Hematopoietic multipotent progenitor cell treated with erythropoietin and hydrocortisone succinate and interleukin-3 and kit ligand, for 4 days (in vitro differentiated cells): ENCODE measurements at regions not wholly inside any gene's neighbourhood (a gene's known extent, or its start where the extent isn't known, plus 50 kb on each side); places are given as distances from the start of the nearest gene placed in this dataset.

Source experiments
- DNase-seq: peaks from one replicate; pipeline ENCODE4 v3.0.0-alpha.2; 2015

DNA sequence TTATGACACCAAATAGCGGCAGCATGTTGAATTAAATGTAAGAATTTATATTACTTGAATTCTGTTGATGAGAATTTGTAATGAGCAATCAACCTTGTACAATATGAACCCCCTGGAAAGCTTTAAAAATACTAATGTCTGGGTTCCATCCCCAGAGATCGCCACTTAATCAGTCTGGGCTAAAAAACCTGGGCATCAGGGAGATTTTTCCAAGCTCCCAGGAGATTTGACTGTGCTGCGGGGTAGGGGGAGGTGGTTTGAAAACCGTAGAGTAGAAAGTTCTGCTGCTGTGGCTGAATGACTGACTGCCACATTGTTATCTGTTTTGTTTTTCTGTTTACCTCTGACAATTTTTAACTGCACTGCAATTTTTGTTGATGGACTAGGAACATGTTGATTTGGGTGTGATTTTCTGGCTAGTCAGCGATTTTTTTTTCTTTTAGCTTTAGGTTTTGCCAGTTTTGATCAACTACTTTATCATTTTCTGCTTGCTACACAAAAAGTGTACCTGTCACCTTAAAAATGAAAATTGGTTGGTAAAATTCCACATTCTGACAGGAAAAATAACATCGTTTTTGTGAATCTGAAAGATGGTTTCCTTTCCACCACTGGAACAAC lies 79.3 kb downstream of the PCTP start:
- DNase-seq, result no peak

DNA sequence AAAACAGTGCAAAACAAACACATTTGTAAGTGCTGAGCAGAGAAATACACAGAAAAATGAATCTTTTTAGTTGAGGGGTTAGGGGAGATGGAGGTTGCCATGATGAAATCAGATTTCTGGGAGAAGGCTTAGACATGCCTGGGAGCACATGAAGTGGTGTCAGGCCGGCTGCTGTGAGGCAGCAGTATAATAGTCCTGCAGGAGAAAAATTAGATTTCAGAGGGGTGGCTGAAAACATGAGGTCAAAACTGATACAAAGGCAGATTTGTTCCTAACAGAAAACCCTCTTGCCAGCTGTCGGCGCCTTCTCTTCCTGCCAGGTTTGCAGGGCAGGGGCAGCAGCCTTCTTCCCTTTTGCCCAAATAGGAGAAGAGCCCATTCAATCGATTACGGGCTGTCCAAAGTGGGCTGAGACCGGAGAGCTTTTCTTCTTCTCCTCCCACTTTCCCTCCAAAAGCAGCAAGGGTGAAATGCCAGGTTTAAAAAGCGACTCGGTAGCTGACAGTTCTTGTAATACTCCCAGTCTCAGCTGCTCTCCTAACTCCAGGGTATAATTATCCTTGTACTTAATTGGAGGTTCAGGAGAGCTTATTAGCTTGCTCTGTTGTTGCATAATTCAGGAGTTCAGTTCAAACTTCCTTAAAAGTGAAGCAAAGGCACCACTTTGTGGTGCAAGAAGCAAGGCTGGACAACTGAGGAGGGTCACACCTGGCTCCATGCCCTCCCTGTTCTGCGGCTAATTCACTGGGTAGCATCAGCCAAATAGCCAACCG lies 80.0 kb downstream of the PCTP start:
- no peak for DNase-seq

DNA sequence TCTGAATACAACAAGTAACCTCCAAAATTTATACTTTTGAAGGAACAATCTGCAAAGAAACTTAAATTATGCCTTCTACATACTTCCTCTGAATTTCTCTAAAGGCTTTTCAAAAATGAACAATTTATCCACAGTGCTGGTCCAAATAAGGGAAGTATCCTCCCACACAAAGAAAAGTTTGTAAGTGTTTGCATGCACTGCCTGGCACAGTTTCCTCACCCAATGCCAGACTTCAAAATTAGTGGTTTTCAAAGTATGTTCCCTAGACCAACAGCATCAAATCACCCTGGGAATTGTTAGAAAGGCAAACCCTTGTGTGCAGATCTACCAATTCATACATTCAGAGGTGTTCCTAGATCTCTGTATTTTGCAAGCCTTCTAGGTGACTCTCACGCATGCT lies 82.5 kb downstream of the PCTP start:
- DNase-seq, result peak; percentile 23

DNA sequence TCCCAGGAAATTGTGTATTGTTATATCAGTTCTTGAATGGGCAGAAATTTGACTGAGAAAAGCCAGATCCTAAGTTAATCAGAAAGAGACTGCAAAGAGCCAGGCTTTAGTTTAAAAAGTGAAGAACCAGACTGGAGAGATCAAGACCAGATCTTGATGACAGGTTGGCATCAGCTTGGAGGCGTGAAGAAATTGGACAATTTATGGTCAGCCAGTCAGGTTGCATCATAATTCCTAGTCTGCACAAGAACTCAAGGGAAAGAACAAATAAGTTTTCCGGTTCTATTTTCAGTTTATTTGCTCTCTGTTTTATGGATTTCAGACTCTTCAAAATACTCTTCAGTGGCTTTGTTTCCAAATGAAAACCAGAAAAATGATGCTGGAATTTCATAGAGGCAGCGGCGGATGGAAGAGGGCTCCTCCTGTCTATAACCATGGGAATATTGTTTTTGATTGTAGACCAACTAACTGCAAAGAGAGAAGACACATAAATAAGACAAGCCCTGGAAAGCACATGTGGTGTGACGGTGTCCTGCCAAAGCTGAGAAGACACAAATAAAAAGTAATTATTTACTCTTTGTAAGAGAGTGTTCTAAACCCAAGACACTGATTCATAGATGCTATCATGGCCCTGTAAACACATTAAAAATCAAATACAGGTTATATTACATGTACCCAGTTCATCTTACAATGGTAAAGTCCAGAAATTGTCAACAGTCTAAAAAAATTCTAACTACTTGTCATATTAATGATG lies 91.7 kb downstream of the PCTP start:
- DNase-seq, result no peak

DNA sequence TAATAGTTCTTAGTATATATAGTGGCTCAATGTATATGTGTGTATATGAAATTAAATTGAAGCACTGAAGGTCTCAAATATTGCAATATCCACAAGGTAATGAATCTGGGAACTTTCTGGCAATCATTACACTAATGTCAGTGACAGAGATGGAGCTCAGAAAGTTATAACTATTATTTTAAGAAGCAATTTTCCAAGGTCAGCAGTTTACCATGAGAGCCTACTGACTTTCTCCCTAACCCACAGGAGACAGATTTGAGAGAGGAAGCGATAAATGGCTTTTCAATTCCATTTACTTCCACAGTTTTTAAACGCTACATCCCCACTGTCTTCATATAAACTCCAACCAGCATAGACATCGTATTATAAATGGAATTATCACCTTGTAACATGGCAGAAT lies 92.9 kb downstream of the PCTP start:
- no peak for DNase-seq

DNA sequence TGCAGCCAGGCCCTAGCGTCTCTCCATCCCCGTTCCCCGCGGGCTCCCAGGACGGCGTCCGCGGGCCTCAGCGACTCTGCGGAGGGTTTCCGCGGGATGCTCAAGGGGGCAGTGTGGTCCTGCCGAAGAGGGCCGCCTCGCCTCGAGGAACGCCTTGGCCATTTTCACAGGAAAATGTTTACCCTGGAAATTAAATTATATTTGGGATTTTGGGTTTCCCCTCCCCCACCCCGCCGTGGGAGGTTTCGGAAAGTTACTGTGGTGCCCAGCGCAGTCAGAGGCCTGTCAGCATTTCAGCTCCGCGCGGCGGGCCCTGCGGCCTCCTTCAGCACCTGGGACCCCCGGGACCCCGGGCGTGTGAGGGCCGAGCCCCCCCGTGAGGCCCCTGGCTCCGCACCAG lies 94.5 kb downstream of the PCTP start:
- peak; percentile 68 for DNase-seq

DNA sequence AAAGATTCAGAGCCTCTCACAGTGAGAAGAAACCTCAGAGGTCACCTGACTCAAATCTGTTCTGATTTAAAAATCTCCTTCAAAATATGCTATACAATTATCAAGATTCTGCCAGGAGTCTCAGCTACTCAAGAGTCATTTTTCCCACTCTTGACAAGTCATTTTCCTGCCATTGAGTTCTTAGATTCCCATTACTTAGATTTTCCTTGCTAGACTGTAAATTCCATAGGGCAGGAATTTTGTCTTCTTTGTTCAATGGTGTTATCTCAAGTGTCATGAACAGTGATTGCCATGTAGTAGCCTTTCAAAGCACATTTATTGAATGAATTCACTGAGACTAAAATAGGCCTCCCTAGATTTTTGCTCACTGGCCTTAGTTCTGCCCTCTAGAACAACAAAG lies 95.9 kb downstream of the PCTP start:
- no peak for DNase-seq

DNA sequence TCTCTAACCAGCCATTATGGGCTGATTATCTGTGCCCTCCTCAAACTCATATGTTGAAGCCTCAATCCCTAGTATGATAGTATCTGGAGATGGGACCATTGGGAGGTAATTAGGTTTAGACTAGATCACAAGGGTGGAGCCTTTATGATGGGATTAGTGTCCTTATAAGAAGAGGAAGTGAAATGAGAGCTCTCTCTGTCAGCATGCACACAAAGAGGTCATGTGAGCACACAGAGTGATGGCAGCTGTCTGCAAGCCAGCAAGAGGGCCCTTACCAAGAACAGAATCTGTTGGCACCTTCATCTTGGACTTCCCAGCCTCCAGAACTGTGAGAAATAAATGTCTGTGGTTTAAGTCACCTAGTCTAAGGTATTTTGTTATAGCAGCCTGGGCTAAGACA lies 101.9 kb downstream of the PCTP start:
- peak; percentile 27 for DNase-seq

DNA sequence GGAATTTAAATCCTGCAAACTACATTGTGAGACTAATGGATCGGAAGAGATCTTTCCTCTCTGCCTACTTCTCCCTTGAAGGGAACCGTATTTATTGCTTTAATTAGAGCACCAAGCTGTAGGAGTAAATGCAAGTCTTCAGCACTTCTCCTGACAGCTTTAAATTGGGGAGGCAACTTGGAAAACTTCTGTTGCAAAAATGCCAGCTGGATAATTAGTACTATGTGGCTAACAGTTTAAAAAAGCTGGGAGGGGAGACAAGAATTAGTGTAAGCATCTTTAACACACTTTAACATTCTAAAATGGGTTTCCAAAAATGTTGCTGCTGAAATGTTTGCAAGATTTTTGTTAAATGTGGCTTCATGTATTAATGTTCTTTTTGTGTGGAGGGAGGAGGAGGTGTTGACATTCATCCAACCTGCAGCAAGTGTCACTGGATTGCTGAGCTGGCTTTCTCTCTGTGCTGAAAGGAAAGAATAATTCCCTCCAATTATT lies 108.5 kb downstream of the PCTP start:
- no peak for DNase-seq

DNA sequence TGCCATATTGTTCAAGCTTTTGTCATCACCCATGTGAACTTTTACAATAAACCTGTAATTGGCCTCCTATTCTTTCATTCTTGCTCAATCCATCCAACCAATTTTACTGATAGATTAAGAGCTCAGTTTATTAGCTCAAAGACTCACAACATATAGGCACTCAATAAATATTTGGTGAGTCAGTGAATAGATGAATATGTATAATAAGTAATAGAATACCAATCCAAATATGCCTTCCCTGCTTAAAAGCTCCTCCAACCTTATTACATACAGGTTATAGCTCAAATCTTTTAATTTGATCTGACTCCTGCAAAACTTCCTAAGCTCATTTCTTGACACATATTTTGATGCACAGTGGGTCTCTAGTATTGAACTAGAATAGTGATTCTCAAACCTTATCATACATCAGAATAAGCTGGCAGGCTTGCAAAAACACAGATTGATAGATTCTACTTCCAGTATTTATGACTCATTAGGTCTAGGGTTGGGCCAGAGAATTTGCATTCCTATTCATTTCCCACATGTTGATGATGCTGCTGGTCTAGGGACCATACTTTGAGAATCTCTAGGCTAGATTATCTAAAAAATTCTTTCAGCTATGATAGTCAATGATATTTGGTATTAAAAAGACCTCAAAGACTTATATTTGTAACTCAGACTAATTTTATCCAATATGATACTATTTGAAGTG lies 114.4 kb downstream of the PCTP start:
- no peak for DNase-seq

DNA sequence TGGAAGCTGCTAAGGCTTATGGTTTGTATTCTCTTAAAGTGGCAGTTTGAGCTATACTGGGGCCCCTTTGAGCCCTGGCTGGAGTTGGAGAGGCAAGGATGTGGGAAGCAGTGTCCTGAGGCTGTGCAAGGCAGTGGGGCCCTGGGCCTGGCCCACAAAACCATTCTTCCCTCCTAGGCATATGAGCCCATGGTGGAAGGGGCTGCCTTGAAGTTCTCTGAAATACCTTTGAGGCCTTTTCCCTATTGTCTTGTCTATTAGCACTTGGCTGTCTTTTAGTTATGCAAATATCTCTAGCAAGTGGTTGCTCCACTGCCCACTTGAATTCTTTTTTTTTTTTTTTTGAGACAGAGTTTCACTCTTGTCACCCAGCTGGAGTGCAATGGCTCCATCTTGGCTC lies 119.2 kb downstream of the PCTP start:
- DNase-seq, result no peak

DNA sequence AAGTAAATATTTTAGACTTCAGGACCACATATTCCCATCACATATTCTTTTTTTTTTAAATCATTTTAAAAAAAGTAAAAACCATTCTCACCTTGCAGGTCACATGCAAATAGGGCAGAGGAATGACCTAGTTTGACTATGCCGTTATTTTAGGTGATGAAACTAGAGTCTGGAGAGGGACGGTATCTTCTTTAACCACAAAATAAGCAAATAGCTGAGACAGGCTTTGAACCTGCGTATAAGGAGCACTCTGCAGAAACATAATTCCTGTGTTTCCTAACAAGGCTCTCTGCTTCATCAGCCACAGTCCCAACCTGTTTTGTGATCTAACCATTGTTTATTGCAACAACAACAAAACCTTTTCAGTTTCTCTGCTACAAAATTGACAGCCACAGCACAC lies 121.5 kb downstream of the PCTP start:
- no peak for DNase-seq

DNA sequence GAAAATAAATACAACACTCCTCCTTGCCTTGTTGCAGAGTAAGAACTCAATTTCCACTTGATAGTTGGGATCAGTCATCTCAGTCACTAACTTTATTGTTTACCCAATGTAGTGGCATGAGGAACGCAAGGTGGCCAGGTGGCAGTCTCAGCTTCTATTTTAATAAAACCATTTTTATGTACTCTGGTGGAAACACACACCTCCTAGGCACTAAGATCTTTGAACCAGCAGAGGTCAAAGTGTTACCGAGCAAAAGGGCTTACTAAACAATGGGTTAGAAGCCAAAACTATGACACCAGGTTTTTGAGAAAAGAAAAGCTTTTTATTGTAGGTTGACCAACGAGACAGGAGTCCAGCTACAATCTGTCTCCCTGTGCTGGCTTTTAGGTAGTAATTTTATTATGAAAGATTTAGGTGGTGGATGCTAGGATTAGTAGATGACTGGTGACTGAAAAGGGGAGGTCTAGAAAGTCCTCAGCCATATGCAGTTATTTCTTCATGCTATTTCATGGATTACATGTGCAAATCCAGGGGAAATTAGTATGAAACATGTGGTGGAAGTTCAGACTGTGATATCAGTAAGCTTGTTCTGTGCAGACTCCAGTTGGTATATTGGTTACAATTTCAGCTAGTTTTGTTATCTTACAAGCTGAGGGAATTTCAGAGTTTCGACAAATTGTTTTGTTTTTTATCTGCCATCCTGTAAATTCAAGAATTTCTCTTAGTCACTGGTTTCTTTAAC lies 122.3 kb downstream of the PCTP start:
- no peak for DNase-seq

DNA sequence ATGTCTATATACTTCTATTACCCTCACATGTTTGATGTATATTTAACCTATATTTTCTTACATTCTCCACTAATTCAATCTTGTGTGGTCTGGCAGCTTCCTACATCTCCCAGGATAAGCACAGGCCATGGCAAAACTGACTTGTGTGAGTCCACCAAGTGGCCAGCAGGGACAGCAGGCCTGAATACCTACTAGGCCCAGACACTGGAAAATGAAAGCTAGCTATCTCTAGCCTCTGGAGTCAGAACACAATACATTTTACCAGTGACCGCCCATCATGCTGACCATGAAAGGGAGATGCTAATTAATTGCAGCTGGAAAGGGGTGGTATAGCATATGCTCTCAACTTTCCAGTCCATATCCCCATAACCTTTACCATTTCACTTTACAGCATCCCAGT lies 132.3 kb downstream of the PCTP start:
- DNase-seq, result no peak

DNA sequence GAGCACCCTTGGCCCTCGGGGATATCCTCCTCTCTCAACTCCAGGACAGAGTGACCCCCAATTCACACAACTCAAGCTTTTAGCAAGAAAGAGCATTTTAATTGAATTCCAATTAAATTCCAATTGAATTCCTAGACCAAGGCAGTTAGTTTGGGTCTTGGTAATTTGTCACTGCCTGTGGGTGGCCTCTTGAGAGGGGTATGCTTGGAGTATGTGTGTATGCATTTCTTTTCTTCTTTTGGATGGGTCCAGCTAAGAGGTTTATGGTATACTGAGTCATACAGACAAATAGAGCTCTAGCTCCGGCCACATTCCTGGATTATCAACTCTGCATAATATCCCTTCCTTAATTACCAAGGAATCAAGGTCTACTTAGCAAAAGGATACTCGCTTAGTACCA lies 136.7 kb downstream of the PCTP start:
- no peak for DNase-seq

DNA sequence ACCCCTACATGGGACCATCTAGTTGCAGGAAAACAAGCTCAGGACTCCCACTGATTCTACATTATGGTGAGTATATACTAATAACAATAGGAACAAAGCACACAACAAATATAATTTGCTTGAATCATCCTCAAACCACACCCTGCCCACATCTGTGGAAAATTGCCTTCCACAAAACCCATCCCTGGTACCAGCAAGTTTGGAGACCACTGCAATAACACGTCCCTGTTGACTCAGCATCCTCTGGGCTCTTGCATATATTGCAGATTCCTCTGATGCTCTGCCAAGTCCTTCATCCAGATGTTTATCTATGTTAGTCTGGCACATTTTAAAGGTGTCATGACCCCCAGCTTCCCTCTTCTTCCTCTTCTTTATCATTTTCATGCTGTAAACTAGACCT lies 138.4 kb downstream of the PCTP start:
- DNase-seq, result no peak

DNA sequence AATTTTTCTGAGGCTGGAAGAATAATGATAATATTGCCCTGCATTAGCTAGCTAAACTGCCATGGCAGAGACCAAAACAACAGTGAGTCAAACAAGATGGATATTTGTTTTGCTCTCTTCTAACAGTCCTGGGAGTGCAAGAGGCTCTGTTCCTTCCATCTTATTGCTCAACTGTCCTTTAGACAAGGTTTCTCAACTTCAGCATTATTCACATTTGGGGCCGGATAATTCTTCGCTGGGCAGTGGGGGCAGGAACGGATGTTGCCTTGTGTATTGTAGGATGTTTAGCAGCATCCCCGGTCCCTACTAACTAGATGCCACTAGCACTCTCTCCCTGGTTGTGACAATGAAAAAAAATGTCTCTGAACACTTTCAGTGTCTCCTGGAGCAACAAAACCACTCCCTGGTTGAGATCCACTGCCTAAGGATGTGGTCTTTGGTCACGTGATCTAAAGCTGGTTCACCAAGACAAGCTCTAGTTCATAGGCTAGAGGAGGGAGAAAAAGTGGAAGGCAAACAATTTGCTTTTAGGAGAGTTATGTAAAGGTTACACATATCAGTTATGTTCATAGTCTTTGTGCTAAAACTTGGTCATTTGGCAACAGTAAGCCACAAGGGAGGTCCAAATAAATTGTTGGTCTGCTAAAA lies 144.4 kb downstream of the PCTP start:
- DNase-seq, result peak; percentile 59

DNA sequence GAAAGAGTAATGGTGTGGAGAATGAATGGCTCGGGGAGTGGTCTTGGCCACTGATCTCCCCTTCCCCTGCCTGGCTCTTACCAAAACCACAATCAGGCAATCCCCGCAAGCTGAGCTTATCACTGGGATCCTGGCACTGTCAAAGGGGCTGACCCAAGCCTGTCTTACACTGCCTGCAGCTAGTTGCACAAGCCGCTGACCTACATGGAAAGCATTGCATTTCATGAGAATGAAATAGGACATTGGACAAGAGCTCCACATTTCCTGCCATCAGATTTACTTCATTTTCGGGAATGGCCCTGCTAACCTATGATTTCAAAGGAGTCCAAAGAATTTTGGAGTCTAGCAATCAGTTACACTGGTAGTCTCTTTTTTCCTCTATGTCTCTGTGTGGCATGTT lies 146.4 kb downstream of the PCTP start:
- peak; percentile 0 for DNase-seq

DNA sequence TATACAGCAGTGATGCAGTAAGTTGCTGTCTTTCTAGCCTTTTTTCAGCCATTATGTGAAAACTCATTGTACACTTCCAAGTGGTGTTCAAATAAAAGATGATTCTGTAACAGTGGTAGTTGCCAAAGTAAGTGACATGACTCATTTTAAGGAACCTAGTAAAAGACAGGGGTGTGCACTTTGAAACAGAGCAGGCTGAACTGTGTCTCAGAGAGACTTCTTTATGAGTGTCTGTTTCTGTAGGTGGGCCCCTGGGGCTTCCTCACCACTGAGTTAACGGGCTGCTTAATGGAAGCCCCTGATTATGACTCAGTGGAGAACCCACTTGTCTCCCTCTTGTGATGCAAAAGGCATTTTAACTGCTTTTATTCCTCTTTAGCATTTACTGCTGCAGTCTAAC lies 147.3 kb downstream of the PCTP start:
- peak; percentile 0 for DNase-seq

DNA sequence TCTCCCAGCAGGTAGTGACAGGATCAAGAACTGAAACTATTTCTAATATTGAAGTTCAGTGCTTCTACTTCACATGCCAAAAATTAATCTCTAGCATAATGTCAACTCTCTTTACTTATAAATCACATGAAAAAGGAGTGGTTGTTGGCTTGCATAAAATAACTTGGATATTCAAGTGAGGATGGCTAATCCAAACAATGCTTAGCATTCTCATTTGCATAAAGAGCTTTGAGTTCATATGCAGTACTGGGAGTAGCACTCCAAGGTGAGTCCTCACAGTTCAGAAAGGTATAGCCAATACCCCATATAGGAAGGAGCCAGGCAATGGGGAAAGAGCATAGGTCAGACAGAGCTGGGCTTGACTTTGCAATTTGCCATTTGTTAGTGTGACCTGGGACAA lies 149.3 kb downstream of the PCTP start:
- no peak for DNase-seq

DNA sequence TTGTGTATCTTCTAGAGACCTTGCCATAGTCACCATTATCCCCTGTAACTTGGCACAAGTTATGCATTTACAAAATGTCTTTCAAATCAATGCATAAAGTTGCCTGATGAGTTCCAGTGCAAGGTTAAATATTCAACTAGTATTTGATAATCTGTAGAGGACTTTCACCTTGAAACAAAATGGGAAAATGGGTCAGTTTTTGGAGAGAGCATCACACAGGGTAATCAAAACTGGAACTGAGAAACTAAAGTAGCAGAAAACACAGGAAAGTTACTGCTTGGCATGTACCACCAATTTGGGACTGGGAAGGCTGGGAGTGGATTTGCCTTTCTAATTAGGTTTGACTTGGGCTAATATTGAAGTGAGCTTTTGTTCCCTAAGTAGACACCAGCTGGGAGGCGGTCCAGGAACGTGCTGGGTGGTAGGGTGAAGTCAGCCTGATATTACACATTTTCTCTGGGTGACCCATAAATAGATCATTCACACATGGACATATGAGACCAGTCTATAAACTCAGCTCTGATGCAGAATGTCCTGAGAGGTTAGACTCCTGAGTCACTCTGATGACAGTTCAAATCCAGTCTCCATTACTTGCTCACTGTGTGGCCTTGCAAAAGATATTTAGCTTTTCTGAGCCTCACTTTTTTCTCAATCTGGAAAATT lies 152.3 kb downstream of the PCTP start:
- no peak for DNase-seq

DNA sequence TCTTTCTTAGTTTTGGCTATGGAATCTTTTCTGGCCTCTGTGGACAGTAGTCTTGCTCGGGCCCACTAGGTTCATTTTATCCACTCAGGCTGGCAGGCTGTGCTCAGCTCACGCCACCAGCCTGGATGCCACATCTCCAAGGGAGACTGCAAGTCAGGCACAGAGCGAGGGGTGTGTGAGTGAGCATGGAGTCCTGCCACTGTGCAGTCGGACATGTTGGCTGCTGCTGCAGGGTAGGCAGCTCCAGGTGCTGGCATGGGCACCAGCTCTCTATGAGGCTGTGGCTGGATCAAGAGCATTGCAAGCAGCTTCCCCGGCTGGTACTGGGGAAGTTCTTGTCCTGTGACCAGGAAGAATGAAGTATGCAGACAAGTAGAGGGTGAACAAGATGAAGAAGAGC lies 158.9 kb downstream of the PCTP start:
- no peak for DNase-seq
